NCI-H345 treated with DMSO at 0.1 percent for 48 hours (cell line): ENCODE measurements at regions not wholly inside any gene's neighbourhood (a gene's known extent, or its start where the extent isn't known, plus 50 kb on each side); places are given as distances from the start of the nearest gene placed in this dataset.
A peak's percentile ranks its signal among the peaks of the same experiment; 100 is the strongest.

Source experiments
- DNase-seq: peaks from one replicate; lab custom pipeline; 2025; ENCODE audit not compliant: unreplicated experiment; lab: John Stamatoyannopoulos, UW

GRCh38 chr16:74100395-74101326 lies 196.0 kb upstream of the PSMD7 start:
- DNase-seq: peak; percentile 49

- DNase-seq: no peak
Measured at GRCh38 chr16:74099530-74099929, 197.1 kb upstream of the PSMD7 start.

GRCh38 chr16:74094962-74095361 lies 201.7 kb upstream of the PSMD7 start:
- DNase-seq: no peak

GRCh38 chr16:74094514-74094913 lies 202.1 kb upstream of the PSMD7 start:
- no peak for DNase-seq

GRCh38 chr16:74092336-74092735 lies 204.3 kb upstream of the PSMD7 start:
- DNase-seq: no peak

GRCh38 chr16:74090871-74091270 lies 205.7 kb upstream of the PSMD7 start:
- DNase-seq: no peak

- no peak for DNase-seq
Measured at GRCh38 chr16:74083541-74083940, 213.1 kb upstream of the PSMD7 start.

- no peak for DNase-seq
Measured at GRCh38 chr16:74080311-74080710, 216.3 kb upstream of the PSMD7 start.

- DNase-seq: no peak
Measured at GRCh38 chr16:74079232-74079586, 217.4 kb upstream of the PSMD7 start.

- no peak for DNase-seq
Measured at GRCh38 chr16:74078511-74079231, 217.9 kb upstream of the PSMD7 start.

GRCh38 chr16:74076568-74076967 lies 220.0 kb upstream of the PSMD7 start:
- no peak for DNase-seq

- no peak for DNase-seq
Measured at GRCh38 chr16:74075393-74075792, 221.2 kb upstream of the PSMD7 start.

- no peak for DNase-seq
Measured at GRCh38 chr16:74073456-74073855, 223.2 kb upstream of the PSMD7 start.

GRCh38 chr16:74071996-74072535 lies 224.5 kb upstream of the PSMD7 start:
- no peak for DNase-seq

GRCh38 chr16:74070237-74070636 lies 226.4 kb upstream of the PSMD7 start:
- DNase-seq: no peak

- no peak for DNase-seq
Measured at GRCh38 chr16:74064120-74064735, 232.4 kb upstream of the PSMD7 start.

GRCh38 chr16:74053826-74054225 lies 242.8 kb upstream of the PSMD7 start:
- no peak for DNase-seq

GRCh38 chr16:74053312-74053711 lies 243.3 kb upstream of the PSMD7 start:
- DNase-seq: no peak

GRCh38 chr16:74052016-74052415 lies 244.6 kb upstream of the PSMD7 start:
- DNase-seq: no peak

GRCh38 chr16:74049027-74049426 lies 247.6 kb upstream of the PSMD7 start:
- no peak for DNase-seq

- no peak for DNase-seq
Measured at GRCh38 chr16:74046524-74046923, 250.1 kb upstream of the PSMD7 start.

- DNase-seq: no peak
Measured at GRCh38 chr16:74045513-74045912, 251.1 kb upstream of the PSMD7 start.
